Renal pelvis (tissue), 1 donor: ENCODE measurements at regions not wholly inside any gene's neighbourhood (a gene's known extent, or its start where the extent isn't known, plus 50 kb on each side); places are given as distances from the start of the nearest gene placed in this dataset.

Experiments used
- DNase-seq: peaks from one replicate; pipeline ENCODE4 v3.0.0-alpha.2; 2013

DNA sequence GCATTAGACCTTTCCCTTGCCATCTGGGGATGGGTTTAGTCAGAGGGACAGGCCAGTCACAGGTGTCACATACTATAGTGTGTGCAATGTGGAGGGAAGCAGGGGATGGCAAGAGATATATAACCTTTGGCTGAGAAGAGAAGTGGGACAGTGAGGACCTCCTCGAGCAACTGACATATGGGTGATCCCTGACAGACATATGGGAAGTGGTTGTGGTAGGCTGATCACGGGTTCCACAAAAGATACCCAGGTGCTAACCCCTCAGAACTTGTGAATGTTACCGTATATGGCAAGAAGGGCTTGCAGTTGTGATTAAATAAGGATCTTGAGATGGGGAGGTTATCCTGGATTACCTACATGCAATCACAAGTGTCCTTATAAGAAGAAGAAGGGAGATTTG lies 188.1 kb upstream of the MPHOSPH6 start:
- no peak for DNase-seq

GRCh38 chr16:82357237-82357636 lies 187.2 kb upstream of the MPHOSPH6 start:
- DNase-seq = no peak

- DNase-seq = no peak
These were observed 180.5 kb upstream of the MPHOSPH6 start for GRCh38 chr16:82350560-82350959.

GRCh38 chr16:82345318-82345717 lies 175.3 kb upstream of the MPHOSPH6 start:
- DNase-seq = no peak

DNA sequence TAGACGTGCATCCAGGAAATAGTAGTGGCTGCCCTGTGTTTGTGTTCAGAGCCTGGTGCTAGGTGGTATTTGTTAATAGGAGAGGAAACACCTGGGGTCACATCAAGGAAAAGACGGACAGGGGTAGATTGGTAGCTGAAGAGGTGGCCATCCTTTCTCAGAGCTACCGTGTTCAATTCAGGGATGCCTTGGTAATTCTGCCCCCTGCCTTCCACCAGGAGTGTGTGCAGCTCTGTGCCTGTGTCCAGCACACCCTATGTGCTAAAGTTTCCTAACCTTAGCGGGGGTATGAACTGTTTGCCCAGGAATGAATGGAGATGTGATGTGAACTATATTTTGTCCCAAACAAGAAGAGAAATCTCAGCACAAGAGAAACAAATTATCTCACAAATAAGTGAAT lies 174.1 kb upstream of the MPHOSPH6 start:
- no peak for DNase-seq

GRCh38 chr16:82341146-82341669 lies 171.2 kb upstream of the MPHOSPH6 start:
- no peak for DNase-seq

GRCh38 chr16:82340531-82340930 lies 170.5 kb upstream of the MPHOSPH6 start:
- no peak for DNase-seq

DNA sequence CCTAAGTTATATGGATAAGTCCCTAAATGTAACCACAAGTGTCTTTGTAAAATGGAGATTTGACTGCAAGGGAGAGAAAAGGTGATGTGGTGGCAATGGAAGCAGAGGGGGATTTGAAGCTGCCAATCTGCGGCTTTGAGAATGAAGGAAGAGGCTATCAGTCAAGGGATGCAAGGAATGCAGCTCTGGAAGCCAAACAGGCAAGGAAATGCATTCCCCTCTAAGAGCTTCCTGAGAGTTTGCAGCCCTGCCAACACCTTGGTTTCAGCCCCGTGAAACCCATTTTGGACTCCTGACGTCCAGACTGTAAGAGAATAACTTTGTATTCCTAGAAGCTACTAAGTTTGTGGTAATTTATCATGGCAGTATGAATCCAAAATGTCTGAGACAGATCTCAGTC lies 167.3 kb upstream of the MPHOSPH6 start:
- no peak for DNase-seq

DNA sequence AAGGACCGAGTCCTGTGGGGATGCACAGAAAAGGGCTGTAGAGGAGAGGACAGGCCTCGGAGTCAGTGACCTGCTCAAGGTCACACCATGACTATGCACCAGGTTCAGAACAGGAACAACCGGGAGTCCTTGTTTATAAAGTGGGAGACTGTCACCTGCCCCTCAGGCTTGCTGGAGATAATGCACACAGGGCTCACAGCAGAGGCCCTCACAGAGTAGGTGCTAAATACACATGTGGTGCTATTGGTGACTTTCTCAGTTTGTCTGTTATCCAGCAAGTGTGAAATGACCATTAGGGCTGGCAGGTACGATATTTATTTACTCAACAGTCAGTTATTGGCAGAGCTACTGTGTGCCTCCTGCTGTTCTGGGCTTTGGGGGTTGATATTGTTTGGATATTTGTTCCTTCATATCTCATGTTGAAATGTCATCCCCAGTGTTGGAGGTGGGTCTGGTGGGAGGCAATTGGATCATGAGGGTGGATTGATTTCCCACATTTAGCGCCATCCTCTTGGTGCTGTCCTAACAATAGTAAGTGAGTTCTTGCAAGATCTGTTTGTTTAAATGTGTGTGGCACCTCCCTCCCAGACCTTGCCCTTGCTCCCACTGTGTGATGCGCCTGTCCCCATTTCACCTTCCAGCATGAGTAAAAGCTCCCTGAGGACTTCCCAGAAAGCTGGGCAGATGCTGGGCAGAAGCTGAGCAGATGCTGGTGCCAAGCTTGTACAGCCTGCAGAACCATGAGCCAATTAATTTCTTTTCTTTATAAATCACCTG lies 162.1 kb upstream of the MPHOSPH6 start:
- no peak for DNase-seq

GRCh38 chr16:82331397-82331796 lies 161.4 kb upstream of the MPHOSPH6 start:
- DNase-seq = no peak

GRCh38 chr16:82329504-82330192 lies 159.6 kb upstream of the MPHOSPH6 start:
- DNase-seq = peak; percentile 76

DNA sequence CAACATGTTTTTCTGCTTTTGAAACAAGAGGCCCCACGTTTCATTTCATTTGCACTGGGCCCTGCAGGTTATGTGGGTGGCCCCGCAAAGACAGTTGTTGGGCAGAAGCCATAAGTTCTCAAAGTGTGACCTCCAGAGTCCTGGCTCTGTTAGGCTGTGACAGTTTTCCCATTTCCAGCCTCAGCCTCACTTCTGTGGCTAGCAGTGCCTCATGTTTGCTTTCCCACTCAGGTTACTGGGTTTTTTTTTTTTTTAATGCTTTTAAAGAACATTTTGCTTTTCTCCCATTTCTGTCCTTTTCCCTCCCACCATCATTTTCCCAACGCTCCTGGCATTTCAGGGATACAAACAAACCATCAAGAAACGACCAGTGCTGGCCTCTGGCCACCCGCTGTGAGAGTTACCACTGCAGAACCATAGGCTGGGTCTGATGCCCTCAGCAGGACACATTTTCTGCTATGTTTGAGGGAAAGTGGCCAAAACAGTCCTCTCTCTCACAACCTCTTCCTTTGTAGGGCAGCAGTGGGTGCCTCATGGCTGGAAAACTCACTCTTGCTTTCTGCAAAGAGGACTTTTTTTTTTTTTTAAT lies 159.0 kb upstream of the MPHOSPH6 start:
- peak; percentile 36 for DNase-seq

GRCh38 chr16:82323171-82323570 lies 153.1 kb upstream of the MPHOSPH6 start:
- no peak for DNase-seq

- no peak for DNase-seq
These were observed 152.2 kb upstream of the MPHOSPH6 start for GRCh38 chr16:82322177-82322576.

DNA sequence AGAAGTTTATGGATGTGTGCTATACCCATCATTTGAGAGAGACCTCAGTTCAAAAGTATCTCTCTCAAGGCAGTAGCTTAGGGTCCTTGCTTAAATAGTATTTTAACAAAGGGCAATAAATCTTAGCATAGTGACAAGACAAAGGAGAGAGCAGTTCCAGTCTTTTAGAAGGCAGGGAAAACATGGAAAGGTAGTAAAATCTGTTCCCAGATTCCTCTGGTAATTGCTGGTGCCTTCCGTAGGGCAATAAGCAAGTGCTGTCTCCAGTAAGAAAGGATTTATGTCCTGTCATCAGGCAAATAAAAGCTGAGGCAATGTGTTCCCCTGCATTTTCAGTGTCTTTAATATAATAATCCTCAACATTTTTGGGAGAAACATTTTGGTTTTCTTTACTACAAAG lies 149.0 kb upstream of the MPHOSPH6 start:
- DNase-seq = no peak

DNA sequence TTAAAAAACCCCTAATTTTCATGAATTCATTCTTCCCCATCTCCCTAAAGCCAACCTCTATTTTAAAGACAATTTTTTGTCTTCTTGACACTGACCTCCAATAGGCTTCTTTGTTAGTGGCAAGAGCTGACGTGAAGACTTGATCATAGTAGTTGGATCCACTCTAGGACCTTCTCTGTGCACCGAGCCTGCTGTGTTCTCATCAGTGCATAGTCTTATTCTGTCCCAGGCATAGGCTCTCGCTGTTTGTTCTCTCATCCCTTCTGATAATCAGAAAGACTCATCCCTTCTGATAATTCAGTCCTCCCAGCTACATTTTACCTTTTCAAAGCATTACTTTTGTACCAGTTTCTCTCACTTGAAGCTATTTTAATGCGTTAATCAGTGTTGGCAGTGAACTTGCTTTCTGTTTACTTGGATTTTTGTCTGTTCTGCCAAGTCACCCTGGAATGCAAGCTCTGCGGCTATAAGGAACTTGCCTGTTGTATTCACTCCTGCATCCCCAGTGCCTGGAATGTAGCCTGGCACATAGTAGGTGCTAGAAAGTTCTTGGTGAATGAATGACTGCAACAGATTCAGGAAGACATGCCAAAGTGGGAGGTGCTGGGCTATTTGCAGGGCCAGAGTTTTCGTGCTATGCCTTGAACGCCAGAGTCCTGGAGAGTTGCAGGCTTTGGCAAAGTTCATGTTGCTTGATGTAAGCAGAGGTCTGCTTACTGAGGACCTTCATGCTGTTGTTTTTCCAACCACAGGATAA lies 147.6 kb upstream of the MPHOSPH6 start:
- no peak for DNase-seq

- DNase-seq = no peak
These were observed 143.7 kb upstream of the MPHOSPH6 start for GRCh38 chr16:82313754-82314153.

GRCh38 chr16:82311528-82311927 lies 141.5 kb upstream of the MPHOSPH6 start:
- no peak for DNase-seq

- no peak for DNase-seq
These were observed 132.2 kb upstream of the MPHOSPH6 start for GRCh38 chr16:82302042-82302727.

GRCh38 chr16:82301146-82301755 lies 131.2 kb upstream of the MPHOSPH6 start:
- DNase-seq = no peak

DNA sequence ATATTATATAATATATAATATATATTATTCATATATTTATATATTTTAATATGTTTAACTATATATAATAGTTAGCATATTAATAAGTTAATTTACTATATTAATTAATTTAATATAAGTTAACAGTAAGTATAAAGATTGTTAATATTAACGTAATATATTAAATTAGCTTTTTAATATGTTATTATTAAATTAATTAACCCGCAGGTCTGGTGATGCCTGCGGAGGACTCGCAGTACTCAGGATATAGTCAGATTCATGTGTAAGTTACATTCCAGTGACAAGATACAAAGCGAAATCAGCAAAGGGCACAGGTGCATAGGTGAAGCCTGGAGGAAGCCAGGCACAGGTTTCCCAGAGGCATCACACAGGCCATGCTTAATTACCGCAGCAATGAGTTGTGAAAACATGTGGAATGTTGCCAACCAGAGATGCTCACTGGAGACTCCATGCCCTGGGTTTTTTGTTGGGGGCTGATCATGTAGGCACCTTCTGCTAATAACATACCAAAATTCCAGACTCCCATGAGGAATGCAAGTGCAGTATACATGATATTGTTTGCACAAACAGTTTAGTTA lies 130.4 kb upstream of the MPHOSPH6 start:
- peak; percentile 30 for DNase-seq
